Vagina (tissue), 2 donors: ENCODE measurements at regions not wholly inside any gene's neighbourhood (a gene's known extent, or its start where the extent isn't known, plus 50 kb on each side); places are given as distances from the start of the nearest gene placed in this dataset.

Experiments used
- DNase-seq, 2 donors: peaks; one replicate each; pipeline ENCODE4 v3.0.0-alpha.2; 2017; ENCODE audit errors: extremely low spot score in 2 of 2
- H3K27ac ChIP-seq: fragments of 200-600 bp; sonication (generic); one replicate; pipeline ENCODE4 v1.5.1; 2019
- H3K27me3 ChIP-seq: fragments of 200-600 bp; sonication (generic); one replicate; pipeline ENCODE4 v1.5.1; 2019
- H3K36me3 ChIP-seq, 2 donors: fragments of 200-600 bp; sonication (generic); one replicate each; pipeline ENCODE4 v1.5.1; 2017 to 2019
- H3K4me1 ChIP-seq: fragments of 200-600 bp; sonication (generic); one replicate; pipeline ENCODE4 v1.5.1; 2019
- H3K4me3 ChIP-seq, 2 donors: fragments of 200-600 bp; sonication (generic); 1 replicate in 1 of 2; 2 replicates in 1 of 2; pipeline ENCODE4 v1.5.1; 2016 to 2019
- H3K9me3 ChIP-seq: fragments of 200-600 bp; sonication (generic); one replicate; pipeline ENCODE4 v1.5.1; 2019
- CTCF ChIP-seq, 3 experiments: fragments of 450-650 bp in 2 of 3; fragments of 200-600 bp in 1 of 3; sonication (generic) in 1 of 3; IDR thresholded peaks; one replicate each; pipeline ENCODE4 v1.5.1; 2017 to 2019; ENCODE audit warnings: antibody characterized with exemption in 3 of 3, mild to moderate bottlenecking in 2 of 3, moderate library complexity in 2 of 3
- POLR2A ChIP-seq, 2 donors: fragments of 450-650 bp; IDR thresholded peaks; one replicate each; pipeline ENCODE4 v1.6.1; 2017; ENCODE audit warnings: antibody characterized with exemption in 2 of 2, mild to moderate bottlenecking in 2 of 2, moderate library complexity in 2 of 2
- POLR2AphosphoS5 ChIP-seq, 2 donors: sonication (generic); formaldehyde crosslinking; IDR thresholded peaks; one replicate each; pipeline ENCODE4 v1.9.0; 2017; ENCODE audit warnings: antibody characterized with exemption in 2 of 2, mild to moderate bottlenecking in 2 of 2, low read depth in 1 of 2; ENCODE audit not compliant: insufficient read depth in 1 of 2
- intact Hi-C: fragments of 100-400 bp; cut with DNase I; formaldehyde crosslinking; loops from one replicate; pipeline ENCODE4 v1.15.1; 2023

GRCh38 chr11:92845390-92845789 is 124.1 kb upstream of the MTNR1B start:
- H3K27ac ChIP-seq: no peak overlapping the region
- H3K27me3 ChIP-seq: no peaks in the 10 kb centered on the region
- no peak for DNase-seq
- intact Hi-C loops: no loop called here
- no peaks in the 10 kb centered on the region for H3K9me3 ChIP-seq
- peaks cover 35% of the 10 kb centered on the region for H3K4me1 ChIP-seq
- H3K36me3 ChIP-seq: no peaks in the 10 kb centered on the region
- TF ChIP-seq POLR2AphosphoS5 (IDR thresholded peaks at IDR 0.05; ENCODE audit: insufficient read depth in 1 of 2, low read depth in 1 of 2): no peak
- no peak for TF ChIP-seq CTCF (IDR thresholded peaks at IDR 0.05)
- TF ChIP-seq POLR2A (IDR thresholded peaks at IDR 0.05): no peak
- no peak overlapping the region for H3K4me3 ChIP-seq

GRCh38 chr11:92845805-92846204 is 123.6 kb upstream of the MTNR1B start:
- no peak for DNase-seq
- H3K4me3 ChIP-seq: no peak overlapping the region
- H3K9me3 ChIP-seq: no peaks in the 10 kb centered on the region
- no peak for TF ChIP-seq POLR2A (IDR thresholded peaks at IDR 0.05)
- no peak for TF ChIP-seq CTCF (IDR thresholded peaks at IDR 0.05)
- TF ChIP-seq POLR2AphosphoS5 (IDR thresholded peaks at IDR 0.05; ENCODE audit: insufficient read depth in 1 of 2, low read depth in 1 of 2): no peak
- H3K4me1 ChIP-seq: peaks cover 35% of the 10 kb centered on the region
- intact Hi-C loops: no loop called here
- H3K36me3 ChIP-seq: no peaks in the 10 kb centered on the region
- no peak overlapping the region for H3K27ac ChIP-seq
- H3K27me3 ChIP-seq: no peaks in the 10 kb centered on the region

DNA sequence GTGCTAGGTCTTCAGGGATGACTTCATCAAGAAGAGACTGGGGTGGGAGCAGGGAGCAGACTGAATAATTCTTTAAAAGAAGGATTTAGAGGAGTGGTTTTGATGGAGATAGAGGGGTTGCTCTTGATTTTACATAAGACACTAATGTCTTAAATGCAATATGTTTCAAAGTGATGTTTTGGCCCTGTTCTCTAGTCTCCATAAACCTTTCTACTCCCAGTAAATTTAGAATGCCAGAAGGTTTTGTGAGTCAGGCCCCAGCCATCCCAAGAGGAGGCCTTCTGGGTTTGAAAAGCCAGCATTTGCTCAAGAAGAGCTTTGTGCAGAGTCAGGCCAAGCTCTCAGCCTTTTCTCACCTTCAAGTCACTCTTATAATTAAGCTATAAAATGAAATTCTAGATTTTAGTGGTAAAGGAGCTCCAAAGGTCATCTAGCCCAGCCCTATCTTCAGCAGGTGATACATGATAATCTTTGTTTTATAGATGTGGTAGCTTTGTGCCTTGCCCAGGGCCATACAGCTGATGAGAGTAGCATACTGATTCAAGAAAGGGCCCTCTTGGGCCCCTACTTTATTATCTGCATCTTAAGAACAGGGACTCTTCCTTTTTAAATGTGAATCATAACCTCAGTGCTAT is 122.8 kb upstream of the MTNR1B start:
- Histone ChIP-seq H3K9me3 (no peaks in the 10 kb centered on the region), H3K36me3 (no peaks in the 10 kb centered on the region), H3K4me3 (no peak overlapping the region), H3K27ac (no peak overlapping the region), H3K4me1 (peaks cover 35% of the 10 kb centered on the region), H3K27me3 (no peaks in the 10 kb centered on the region)
- intact Hi-C loops: no loop called here
- DNase-seq: no peak
- TF ChIP-seq CTCF (IDR thresholded peaks at IDR 0.05) (no peak), POLR2AphosphoS5 (IDR thresholded peaks at IDR 0.05; ENCODE audit: insufficient read depth in 1 of 2, low read depth in 1 of 2) (no peak), POLR2A (IDR thresholded peaks at IDR 0.05) (no peak)

GRCh38 chr11:92848578-92848977 is 120.9 kb upstream of the MTNR1B start:
- Histone ChIP-seq H3K27ac (no peak overlapping the region), H3K36me3 (no peaks in the 10 kb centered on the region), H3K27me3 (no peaks in the 10 kb centered on the region), H3K9me3 (no peaks in the 10 kb centered on the region), H3K4me1 (peaks cover 44% of the 10 kb centered on the region), H3K4me3 (no peak overlapping the region)
- no peak for DNase-seq
- no peak for TF ChIP-seq POLR2A (IDR thresholded peaks at IDR 0.05)
- TF ChIP-seq CTCF (IDR thresholded peaks at IDR 0.05): no peak
- no peak for TF ChIP-seq POLR2AphosphoS5 (IDR thresholded peaks at IDR 0.05; ENCODE audit: insufficient read depth in 1 of 2, low read depth in 1 of 2)
- intact Hi-C loops: no loop called here

GRCh38 chr11:92850296-92850826 is 119.1 kb upstream of the MTNR1B start:
- Histone ChIP-seq H3K27ac (no peak overlapping the region), H3K27me3 (no peaks in the 10 kb centered on the region), H3K9me3 (no peaks in the 10 kb centered on the region), H3K4me3 (no peak overlapping the region), H3K36me3 (no peaks in the 10 kb centered on the region), H3K4me1 (peaks cover 27% of the 10 kb centered on the region)
- intact Hi-C loops: no loop called here
- TF ChIP-seq CTCF (IDR thresholded peaks at IDR 0.05) (no peak), POLR2AphosphoS5 (IDR thresholded peaks at IDR 0.05; ENCODE audit: insufficient read depth in 1 of 2, low read depth in 1 of 2) (no peak), POLR2A (IDR thresholded peaks at IDR 0.05) (no peak)
- no peak for DNase-seq
